GM04504 (cell line): ENCODE measurements at regions not wholly inside any gene's neighbourhood (a gene's known extent, or its start where the extent isn't known, plus 50 kb on each side); places are given as distances from the start of the nearest gene placed in this dataset.
A peak's percentile ranks its signal among the peaks of the same experiment; 100 is the strongest.

Source experiments
- DNase-seq: peaks from one replicate; pipeline ENCODE4 v3.0.0-alpha.2; 2012; ENCODE audit warnings: low read depth

GRCh38 chr2:181149056-181149455 is 168.7 kb downstream of the UBE2E3 start:
- DNase-seq = no peak

GRCh38 chr2:181152226-181152625 is 171.8 kb downstream of the UBE2E3 start:
- DNase-seq = no peak

GRCh38 chr2:181152701-181153100 is 172.3 kb downstream of the UBE2E3 start:
- DNase-seq = no peak

- no peak for DNase-seq
These were observed 173.5 kb downstream of the UBE2E3 start for GRCh38 chr2:181153886-181154285.

GRCh38 chr2:181157326-181157725 is 176.9 kb downstream of the UBE2E3 start:
- peak; percentile 74 for DNase-seq

GRCh38 chr2:181158427-181158826 is 178.0 kb downstream of the UBE2E3 start:
- DNase-seq = no peak

GRCh38 chr2:181161615-181162014 is 181.2 kb downstream of the UBE2E3 start:
- DNase-seq = no peak

GRCh38 chr2:181163139-181163538 is 182.7 kb downstream of the UBE2E3 start:
- DNase-seq = no peak

- no peak for DNase-seq
These were observed 183.3 kb downstream of the UBE2E3 start for GRCh38 chr2:181163691-181164090.

GRCh38 chr2:181164699-181165098 is 184.3 kb downstream of the UBE2E3 start:
- DNase-seq = no peak

- no peak for DNase-seq
These were observed 184.9 kb downstream of the UBE2E3 start for GRCh38 chr2:181165199-181165868.

GRCh38 chr2:181169503-181169902 is 189.1 kb downstream of the UBE2E3 start:
- no peak for DNase-seq

GRCh38 chr2:181170256-181170655 is 189.9 kb downstream of the UBE2E3 start:
- DNase-seq = no peak

- DNase-seq = no peak
These were observed 192.3 kb downstream of the UBE2E3 start for GRCh38 chr2:181172676-181173075.

GRCh38 chr2:181174611-181175580 is 194.5 kb downstream of the UBE2E3 start:
- DNase-seq = no peak

GRCh38 chr2:181176540-181176939 is 196.1 kb downstream of the UBE2E3 start:
- no peak for DNase-seq

GRCh38 chr2:181177376-181177775 is 197.0 kb downstream of the UBE2E3 start:
- DNase-seq = no peak

- DNase-seq = no peak
These were observed 197.7 kb downstream of the UBE2E3 start for GRCh38 chr2:181178130-181178529.

- no peak for DNase-seq
These were observed 198.5 kb downstream of the UBE2E3 start for GRCh38 chr2:181178823-181179412.

GRCh38 chr2:181183878-181184542 is 203.6 kb downstream of the UBE2E3 start:
- DNase-seq = no peak

- DNase-seq = no peak
These were observed 205.0 kb downstream of the UBE2E3 start for GRCh38 chr2:181185421-181185820.

GRCh38 chr2:181185948-181186347 is 205.5 kb downstream of the UBE2E3 start:
- no peak for DNase-seq
